Suprapubic skin (tissue), 4 donors: ENCODE measurements at regions not wholly inside any gene's neighbourhood (a gene's known extent, or its start where the extent isn't known, plus 50 kb on each side); places are given as distances from the start of the nearest gene placed in this dataset.

ENCODE experiments used
- DNase-seq, 2 donors: peaks; one replicate each; pipeline ENCODE4 v3.0.0-alpha.2; 2019; ENCODE audit warnings: low spot score in 2 of 2
- H3K27ac ChIP-seq: fragments of 200-600 bp; sonication (generic); one replicate; pipeline ENCODE4 v1.5.1; 2019
- H3K27me3 ChIP-seq: fragments of 200-600 bp; sonication (generic); one replicate; pipeline ENCODE4 v1.5.1; 2019
- H3K36me3 ChIP-seq: fragments of 200-600 bp; sonication (generic); one replicate; pipeline ENCODE4 v1.5.1; 2019
- H3K4me1 ChIP-seq: fragments of 200-600 bp; sonication (generic); one replicate; pipeline ENCODE4 v1.5.1; 2019
- H3K4me3 ChIP-seq: fragments of 200-600 bp; sonication (generic); one replicate; pipeline ENCODE4 v1.5.1; 2019; ENCODE audit warnings: mild to moderate bottlenecking
- H3K9me3 ChIP-seq: fragments of 200-600 bp; sonication (generic); one replicate; pipeline ENCODE4 v1.5.1; 2019
- EP300 ChIP-seq: sonication (generic); formaldehyde crosslinking; IDR thresholded peaks from one replicate; pipeline ENCODE4 v1.6.1; 2017; ENCODE audit warnings: antibody characterized with exemption
- POLR2A ChIP-seq, 2 donors: fragments of 450-650 bp; IDR thresholded peaks; one replicate each; pipeline ENCODE4 v1.6.1; 2017; ENCODE audit warnings: antibody characterized with exemption in 2 of 2, mild to moderate bottlenecking in 2 of 2, moderate library complexity in 2 of 2
- POLR2AphosphoS5 ChIP-seq, 3 donors: sonication (generic); formaldehyde crosslinking; IDR thresholded peaks; one replicate each; pipeline ENCODE4 v1.6.1; 2017; ENCODE audit warnings: antibody characterized with exemption in 3 of 3
- WGBS: methylation state at CpG from one replicate; pipeline ENCODE4 v1.1.5; 2018; 5-methylcytosine and 5-hydroxymethylcytosine counted together
- TF ChIP-seq, protein P1 (sequence below), 2 donors: fragments of 200-600 bp in 1 of 2; fragments of 450-650 bp in 1 of 2; sonication (generic) in 1 of 2; IDR thresholded peaks; one replicate each; pipeline ENCODE4 v1.5.1; 2016 to 2019; ENCODE audit warnings: antibody characterized with exemption in 2 of 2, mild to moderate bottlenecking in 1 of 2, moderate library complexity in 1 of 2

DNA sequence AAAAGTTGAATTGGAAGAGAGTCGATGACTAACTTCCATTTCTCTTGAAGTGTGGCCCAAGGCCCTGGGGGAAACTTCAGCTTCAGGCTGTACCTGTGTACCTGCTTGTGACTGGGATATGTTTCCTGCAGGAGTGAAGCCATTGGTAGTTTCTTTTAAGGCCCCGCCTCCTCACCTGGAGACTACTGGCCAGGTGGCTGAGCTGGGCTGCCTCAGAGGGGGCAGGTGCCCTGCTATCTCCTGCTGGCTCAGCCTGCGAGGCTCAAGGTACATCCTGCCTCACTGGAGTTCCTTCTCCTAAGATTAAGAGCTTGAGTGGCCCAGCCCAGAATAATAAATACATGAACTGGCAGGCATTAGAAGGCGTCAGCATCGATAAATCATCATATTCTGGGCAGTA, 121.6 kb upstream of the ROPN1 start:
- TF ChIP-seq EP300 (no peak), POLR2A (IDR thresholded peaks at IDR 0.05) (no peak), POLR2AphosphoS5 (IDR thresholded peaks at IDR 0.05) (no peak)
- TF ChIP-seq, protein P1, sequence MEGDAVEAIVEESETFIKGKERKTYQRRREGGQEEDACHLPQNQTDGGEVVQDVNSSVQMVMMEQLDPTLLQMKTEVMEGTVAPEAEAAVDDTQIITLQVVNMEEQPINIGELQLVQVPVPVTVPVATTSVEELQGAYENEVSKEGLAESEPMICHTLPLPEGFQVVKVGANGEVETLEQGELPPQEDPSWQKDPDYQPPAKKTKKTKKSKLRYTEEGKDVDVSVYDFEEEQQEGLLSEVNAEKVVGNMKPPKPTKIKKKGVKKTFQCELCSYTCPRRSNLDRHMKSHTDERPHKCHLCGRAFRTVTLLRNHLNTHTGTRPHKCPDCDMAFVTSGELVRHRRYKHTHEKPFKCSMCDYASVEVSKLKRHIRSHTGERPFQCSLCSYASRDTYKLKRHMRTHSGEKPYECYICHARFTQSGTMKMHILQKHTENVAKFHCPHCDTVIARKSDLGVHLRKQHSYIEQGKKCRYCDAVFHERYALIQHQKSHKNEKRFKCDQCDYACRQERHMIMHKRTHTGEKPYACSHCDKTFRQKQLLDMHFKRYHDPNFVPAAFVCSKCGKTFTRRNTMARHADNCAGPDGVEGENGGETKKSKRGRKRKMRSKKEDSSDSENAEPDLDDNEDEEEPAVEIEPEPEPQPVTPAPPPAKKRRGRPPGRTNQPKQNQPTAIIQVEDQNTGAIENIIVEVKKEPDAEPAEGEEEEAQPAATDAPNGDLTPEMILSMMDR (IDR thresholded peaks at IDR 0.05) = no peak
- H3K4me3 ChIP-seq = no peak overlapping the region
- H3K4me1 ChIP-seq = peaks cover 19% of the 10 kb centered on the region
- H3K36me3 ChIP-seq = no peaks in the 10 kb centered on the region
- H3K27me3 ChIP-seq = no peaks in the 10 kb centered on the region
- no peaks in the 10 kb centered on the region for H3K9me3 ChIP-seq
- H3K27ac ChIP-seq = no peak overlapping the region
- no peak for DNase-seq
- WGBS = 90% methylated on average over 5 of the region's 5 CpGs

DNA sequence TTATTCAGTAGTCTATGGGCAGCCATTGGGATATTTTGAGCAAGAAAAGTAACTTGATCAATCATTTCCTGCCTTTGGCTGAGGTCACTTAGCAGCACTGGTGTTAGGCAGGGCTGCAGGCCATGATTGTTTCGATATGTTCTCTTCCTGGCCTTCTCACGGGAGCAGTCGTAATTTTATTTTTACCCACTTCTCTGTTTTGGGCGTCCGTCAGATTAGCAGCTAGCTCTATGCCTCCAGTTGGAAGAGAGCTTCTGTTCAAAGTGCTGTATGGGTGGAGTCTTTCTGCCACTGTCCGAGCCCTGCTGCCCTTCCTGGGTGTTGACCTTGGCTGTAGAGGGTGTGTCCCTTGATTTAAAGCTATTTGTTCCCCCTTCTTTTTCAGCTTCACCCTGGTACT, 123.4 kb upstream of the ROPN1 start:
- H3K36me3 ChIP-seq = no peaks in the 10 kb centered on the region
- H3K4me3 ChIP-seq = no peak overlapping the region
- TF ChIP-seq, protein P1 (IDR thresholded peaks at IDR 0.05) = no peak
- TF ChIP-seq POLR2A (IDR thresholded peaks at IDR 0.05) (no peak), EP300 (no peak), POLR2AphosphoS5 (IDR thresholded peaks at IDR 0.05) (no peak)
- no peaks in the 10 kb centered on the region for H3K9me3 ChIP-seq
- peaks cover 19% of the 10 kb centered on the region for H3K4me1 ChIP-seq
- DNase-seq = no peak
- H3K27ac ChIP-seq = no peak overlapping the region
- WGBS = 56% methylated on average over 6 of the region's 6 CpGs
- H3K27me3 ChIP-seq = no peaks in the 10 kb centered on the region

DNA sequence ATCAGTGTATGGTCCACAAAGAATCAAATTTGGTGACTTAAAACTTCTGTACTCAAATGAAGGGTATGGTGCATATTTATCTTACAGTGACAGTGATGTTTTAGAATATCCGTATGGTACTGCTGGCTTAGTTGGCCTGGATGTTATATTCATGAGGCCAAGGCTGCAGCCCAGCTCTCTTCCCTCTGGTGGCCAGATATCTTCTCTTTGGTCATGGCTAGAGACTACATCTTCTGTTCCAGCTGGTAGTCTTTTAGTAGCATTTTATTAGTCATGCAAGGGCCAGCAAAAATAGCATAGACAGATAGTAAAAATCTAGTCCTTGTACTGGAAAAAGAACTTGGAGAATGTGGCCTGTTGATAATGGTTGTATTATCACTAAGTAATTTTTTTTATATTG, 124.0 kb upstream of the ROPN1 start:
- 78% methylated on average over 1 of the region's 1 CpG for WGBS
- no peak for DNase-seq
- H3K27me3 ChIP-seq = no peaks in the 10 kb centered on the region
- no peaks in the 10 kb centered on the region for H3K36me3 ChIP-seq
- peaks cover 19% of the 10 kb centered on the region for H3K4me1 ChIP-seq
- no peak overlapping the region for H3K27ac ChIP-seq
- TF ChIP-seq POLR2A (IDR thresholded peaks at IDR 0.05) = no peak
- no peaks in the 10 kb centered on the region for H3K9me3 ChIP-seq
- H3K4me3 ChIP-seq = no peak overlapping the region

DNA sequence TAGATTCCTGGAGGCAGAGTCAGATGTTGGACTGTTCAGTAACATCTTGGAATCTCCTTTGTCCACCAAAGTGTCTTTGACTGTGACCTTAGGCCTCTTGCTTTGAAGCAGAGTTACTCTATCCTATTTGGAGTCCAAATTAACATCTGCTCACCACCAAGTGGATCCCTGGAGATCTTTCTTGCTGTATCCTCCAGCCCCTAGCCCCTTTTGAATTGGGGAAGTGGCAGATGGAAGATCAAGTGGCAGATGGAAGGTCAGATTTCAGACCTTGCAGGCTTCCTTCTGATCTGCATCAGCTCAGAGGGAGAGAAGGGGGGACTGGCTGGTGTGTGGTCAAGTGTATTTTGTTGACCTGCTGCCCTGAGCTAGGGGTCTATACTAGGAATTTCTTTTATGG, 125.0 kb upstream of the ROPN1 start:
- no peaks in the 10 kb centered on the region for H3K9me3 ChIP-seq
- TF ChIP-seq POLR2A (IDR thresholded peaks at IDR 0.05) = no peak
- TF ChIP-seq EP300 = no peak
- TF ChIP-seq, protein P1 (IDR thresholded peaks at IDR 0.05) = no peak
- TF ChIP-seq POLR2AphosphoS5 (IDR thresholded peaks at IDR 0.05) = no peak
- H3K27ac ChIP-seq = no peak overlapping the region
- H3K27me3 ChIP-seq = no peaks in the 10 kb centered on the region
- H3K4me1 ChIP-seq = peaks cover 19% of the 10 kb centered on the region
- no peak for DNase-seq
- H3K4me3 ChIP-seq = no peak overlapping the region
- H3K36me3 ChIP-seq = no peaks in the 10 kb centered on the region

DNA sequence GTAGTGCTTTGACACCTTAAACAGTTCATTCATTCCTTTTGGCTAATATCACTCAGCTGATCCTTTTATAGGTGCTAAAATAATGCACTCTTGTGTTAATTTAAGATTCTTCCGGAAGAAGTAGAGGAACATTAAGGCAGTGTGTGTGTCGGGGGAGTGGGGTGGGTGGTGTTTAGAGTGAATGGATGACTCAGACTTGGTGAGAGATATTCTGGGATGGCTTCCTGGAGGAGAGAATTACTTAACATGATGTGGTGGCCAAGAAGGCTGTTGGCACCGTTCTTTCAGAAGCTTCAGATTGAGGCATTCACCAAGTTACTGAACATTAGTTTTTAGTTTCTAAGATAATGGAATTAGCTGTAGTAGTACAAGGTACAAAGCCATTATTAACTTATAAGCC, 125.6 kb upstream of the ROPN1 start:
- DNase-seq = no peak
- H3K27ac ChIP-seq = no peak overlapping the region
- no peaks in the 10 kb centered on the region for H3K36me3 ChIP-seq
- no peaks in the 10 kb centered on the region for H3K9me3 ChIP-seq
- TF ChIP-seq POLR2A (IDR thresholded peaks at IDR 0.05) (no peak), EP300 (no peak), POLR2AphosphoS5 (IDR thresholded peaks at IDR 0.05) (no peak)
- TF ChIP-seq, protein P1 (IDR thresholded peaks at IDR 0.05) = no peak
- peaks cover 19% of the 10 kb centered on the region for H3K4me1 ChIP-seq
- H3K4me3 ChIP-seq = no peak overlapping the region
- 58% methylated on average over 3 of the region's 3 CpGs for WGBS
- H3K27me3 ChIP-seq = no peaks in the 10 kb centered on the region

DNA sequence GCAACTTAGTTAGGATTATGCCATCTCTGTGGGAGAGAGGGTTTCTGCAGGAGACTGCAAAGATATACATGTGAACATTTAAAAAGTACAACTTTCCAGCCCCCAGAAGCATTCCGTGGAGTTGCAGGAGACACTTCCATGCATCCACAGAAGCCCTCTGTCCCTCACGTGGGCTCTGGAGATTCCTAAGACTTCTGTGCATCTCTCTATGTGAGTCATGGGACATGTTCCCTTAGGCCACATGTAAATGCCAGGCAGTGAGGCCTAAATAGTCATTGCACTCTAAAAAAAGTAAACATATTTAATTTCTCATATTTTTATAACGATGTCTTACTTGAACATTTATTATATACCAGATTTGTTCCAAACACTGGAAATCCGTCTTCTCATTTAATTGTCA, 126.5 kb upstream of the ROPN1 start:
- no peak for DNase-seq
- H3K4me3 ChIP-seq = no peak overlapping the region
- no peaks in the 10 kb centered on the region for H3K36me3 ChIP-seq
- no peak overlapping the region for H3K27ac ChIP-seq
- TF ChIP-seq EP300 (no peak), POLR2AphosphoS5 (IDR thresholded peaks at IDR 0.05) (no peak), POLR2A (IDR thresholded peaks at IDR 0.05) (no peak)
- TF ChIP-seq, protein P1 (IDR thresholded peaks at IDR 0.05) = no peak
- H3K4me1 ChIP-seq = peaks cover 19% of the 10 kb centered on the region
- no peaks in the 10 kb centered on the region for H3K9me3 ChIP-seq
- 61% methylated on average over 4 of the region's 4 CpGs for WGBS
- H3K27me3 ChIP-seq = no peaks in the 10 kb centered on the region
